IPS DF 6.9 (cell line): ENCODE measurements at regions not wholly inside any gene's neighbourhood (a gene's known extent, or its start where the extent isn't known, plus 50 kb on each side); places are given as distances from the start of the nearest gene placed in this dataset.

Source experiments
- DNase-seq: peaks from one replicate; pipeline ENCODE4 v3.0.0-alpha.2; 2013; ENCODE audit warnings: low read depth, low spot score
- H3K27ac ChIP-seq: one replicate; pipeline ENCODE4 v1.5.1; 2013; ENCODE audit warnings: low read length, control low read depth
- H3K27me3 ChIP-seq: 2 replicates; pipeline ENCODE4 v1.6.1; 2013; ENCODE audit warnings: mild to moderate bottlenecking, low read length; ENCODE audit not compliant: control insufficient read depth, insufficient read depth
- H3K36me3 ChIP-seq: 2 replicates; pipeline ENCODE4 v1.6.1; 2013; ENCODE audit warnings: low read length; ENCODE audit not compliant: control insufficient read depth, insufficient read depth
- H3K4me1 ChIP-seq: 2 replicates; pipeline ENCODE4 v1.6.1; 2013; ENCODE audit warnings: low read length; ENCODE audit not compliant: control insufficient read depth, insufficient read depth
- H3K4me3 ChIP-seq: 2 replicates; pipeline ENCODE4 v1.5.1; 2013; ENCODE audit warnings: mild to moderate bottlenecking, low read length
- H3K9me3 ChIP-seq: 2 replicates; pipeline ENCODE4 v1.6.1; 2013; ENCODE audit warnings: low read length, inconsistent platforms; ENCODE audit not compliant: control insufficient read depth, insufficient read depth
- WGBS: extraction: QIAGEN DNeasy Blood & Tissue Kit; methylation state at CpG from one replicate; pipeline ENCODE4 v1.1.7; 2013; ENCODE audit warnings: mixed read lengths, missing lambda C conversion rate; ENCODE audit not compliant: insufficient read length, insufficient coverage; 5-methylcytosine and 5-hydroxymethylcytosine counted together

- Histone ChIP-seq H3K9me3 (no peaks in the 10 kb centered on the region), H3K27me3 (no peaks in the 10 kb centered on the region), H3K4me1 (peaks cover 5% of the 10 kb centered on the region; the same call in 1 of the 2 replicates), H3K36me3 (no peaks in the 10 kb centered on the region), H3K4me3 (no peak overlapping the region), H3K27ac (no peak overlapping the region)
- no CpG with 5 or more reads among the region's 6 CpGs for WGBS
- DNase-seq, result no peak
Observed at GRCh38 chr2:221715523-221716247, 143.6 kb upstream of the EPHA4 start.

- H3K27ac ChIP-seq, result no peak overlapping the region
- H3K4me1 ChIP-seq, result peaks cover 3% of the 10 kb centered on the region; the same call in 1 of the 2 replicates
- H3K4me3 ChIP-seq, result no peak overlapping the region
- no peaks in the 10 kb centered on the region for H3K27me3 ChIP-seq
- WGBS, result no CpG with 5 or more reads among the region's 3 CpGs
- H3K36me3 ChIP-seq, result no peaks in the 10 kb centered on the region
- no peaks in the 10 kb centered on the region for H3K9me3 ChIP-seq
- DNase-seq, result no peak
Observed at GRCh38 chr2:221710744-221711143, 138.6 kb upstream of the EPHA4 start.

DNA sequence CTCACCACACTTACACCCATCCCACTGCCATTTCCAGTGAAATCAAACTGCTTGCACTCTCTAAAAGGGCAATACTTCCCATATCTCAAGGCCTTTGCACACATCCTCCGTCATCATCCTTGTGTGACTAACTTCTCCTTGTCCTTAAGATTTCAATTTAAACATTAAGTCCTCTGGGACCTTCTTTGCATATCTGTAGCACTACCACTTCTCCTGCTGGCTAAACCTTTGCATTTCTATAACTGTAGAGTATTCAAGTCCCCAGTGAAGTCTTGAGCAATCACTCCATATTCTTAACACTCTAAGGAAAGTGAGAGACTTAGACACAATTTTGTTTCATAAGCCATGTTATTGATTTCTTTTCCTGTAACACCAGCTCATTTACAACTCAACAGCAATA lies 136.8 kb upstream of the EPHA4 start:
- WGBS, result no CpG with 5 or more reads among the region's 1 CpG
- no peak for DNase-seq
- H3K4me3 ChIP-seq, result no peak overlapping the region
- H3K9me3 ChIP-seq, result no peaks in the 10 kb centered on the region
- no peaks in the 10 kb centered on the region for H3K36me3 ChIP-seq
- H3K27ac ChIP-seq, result no peak overlapping the region
- H3K27me3 ChIP-seq, result no peaks in the 10 kb centered on the region
- H3K4me1 ChIP-seq, result peaks cover 6% of the 10 kb centered on the region

GRCh38 chr2:221705185-221705877 lies 133.2 kb upstream of the EPHA4 start:
- peaks cover 4% of the 10 kb centered on the region for H3K4me1 ChIP-seq
- no peak overlapping the region for H3K27ac ChIP-seq
- no CpG with 5 or more reads among the region's 6 CpGs for WGBS
- no peaks in the 10 kb centered on the region for H3K27me3 ChIP-seq
- H3K4me3 ChIP-seq, result no peak overlapping the region
- no peak for DNase-seq
- H3K36me3 ChIP-seq, result no peaks in the 10 kb centered on the region
- H3K9me3 ChIP-seq, result no peaks in the 10 kb centered on the region

GRCh38 chr2:221704442-221704841 lies 132.3 kb upstream of the EPHA4 start:
- WGBS, result no CpG with 5 or more reads among the region's 8 CpGs
- H3K4me3 ChIP-seq, result no peak overlapping the region

GRCh38 chr2:221693365-221693764 lies 121.3 kb upstream of the EPHA4 start:
- no peaks in the 10 kb centered on the region for H3K4me1 ChIP-seq
- H3K4me3 ChIP-seq, result no peak overlapping the region
- H3K27ac ChIP-seq, result no peak overlapping the region
- WGBS, result no CpG with 5 or more reads among the region's 2 CpGs
- H3K27me3 ChIP-seq, result no peaks in the 10 kb centered on the region
- H3K9me3 ChIP-seq, result no peaks in the 10 kb centered on the region
- H3K36me3 ChIP-seq, result no peaks in the 10 kb centered on the region
- no peak for DNase-seq

More at GRCh38 chr2:221704442-221704841, 132.3 kb upstream of the EPHA4 start:
- Histone ChIP-seq H3K27ac (no peak overlapping the region), H3K9me3 (no peaks in the 10 kb centered on the region), H3K4me1 (peaks cover 4% of the 10 kb centered on the region), H3K27me3 (no peaks in the 10 kb centered on the region), H3K36me3 (no peaks in the 10 kb centered on the region)
- no peak for DNase-seq

DNA sequence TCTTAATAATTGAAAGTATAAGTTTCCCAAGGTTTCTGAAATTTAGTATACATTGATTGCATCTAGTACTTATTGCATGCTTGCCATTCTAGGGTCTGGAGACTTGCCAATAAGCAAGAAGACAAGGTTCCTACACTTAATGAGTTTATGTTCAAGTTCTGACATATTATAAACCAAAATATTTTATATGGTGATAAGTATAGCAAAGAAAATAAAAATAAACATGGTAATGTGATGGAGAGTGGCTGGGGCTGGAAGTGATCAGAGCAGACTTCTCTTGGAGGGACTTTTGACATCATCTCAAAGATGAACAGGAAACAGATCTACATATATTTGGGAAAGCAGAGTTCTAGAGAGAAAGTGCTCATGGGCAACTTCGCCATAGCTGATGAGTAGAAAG lies 119.5 kb upstream of the EPHA4 start:
- WGBS, result no CpG with 5 or more reads among the region's 1 CpG
- Histone ChIP-seq H3K27ac (no peak overlapping the region), H3K4me1 (no peaks in the 10 kb centered on the region), H3K9me3 (no peaks in the 10 kb centered on the region), H3K36me3 (no peaks in the 10 kb centered on the region), H3K4me3 (no peak overlapping the region), H3K27me3 (no peaks in the 10 kb centered on the region)
- DNase-seq, result no peak

- WGBS, result 100% methylated on average over 1 of the region's 7 CpGs
- Histone ChIP-seq H3K9me3 (no peaks in the 10 kb centered on the region), H3K4me1 (no peaks in the 10 kb centered on the region), H3K27ac (no peak overlapping the region), H3K27me3 (no peaks in the 10 kb centered on the region), H3K4me3 (no peak overlapping the region), H3K36me3 (no peaks in the 10 kb centered on the region)
- DNase-seq, result no peak
Observed at GRCh38 chr2:221689140-221689539, 117.0 kb upstream of the EPHA4 start.

DNA sequence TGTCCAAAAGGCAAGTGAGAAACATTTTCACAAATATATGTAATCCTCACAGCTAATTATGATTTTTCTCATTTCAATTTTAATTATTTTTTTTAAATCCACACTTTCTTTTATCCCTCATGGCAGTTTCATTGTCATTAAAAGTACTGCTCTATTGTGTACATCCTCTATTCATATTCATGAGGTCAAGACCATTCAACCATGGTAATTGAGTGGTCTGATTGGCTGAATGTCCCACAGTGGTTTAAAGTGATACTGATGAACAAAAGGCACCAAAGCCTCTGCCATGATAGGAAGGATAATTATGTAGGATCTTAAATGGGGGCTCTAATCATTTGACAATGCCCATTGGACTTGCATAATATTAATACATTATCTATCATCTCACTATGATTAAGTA lies 108.4 kb upstream of the EPHA4 start:
- H3K9me3 ChIP-seq, result no peaks in the 10 kb centered on the region
- H3K27ac ChIP-seq, result no peak overlapping the region
- H3K27me3 ChIP-seq, result no peaks in the 10 kb centered on the region
- H3K4me1 ChIP-seq, result peaks cover 4% of the 10 kb centered on the region; the same call in 1 of the 2 replicates
- H3K4me3 ChIP-seq, result no peak overlapping the region
- H3K36me3 ChIP-seq, result no peaks in the 10 kb centered on the region
- DNase-seq, result no peak

DNA sequence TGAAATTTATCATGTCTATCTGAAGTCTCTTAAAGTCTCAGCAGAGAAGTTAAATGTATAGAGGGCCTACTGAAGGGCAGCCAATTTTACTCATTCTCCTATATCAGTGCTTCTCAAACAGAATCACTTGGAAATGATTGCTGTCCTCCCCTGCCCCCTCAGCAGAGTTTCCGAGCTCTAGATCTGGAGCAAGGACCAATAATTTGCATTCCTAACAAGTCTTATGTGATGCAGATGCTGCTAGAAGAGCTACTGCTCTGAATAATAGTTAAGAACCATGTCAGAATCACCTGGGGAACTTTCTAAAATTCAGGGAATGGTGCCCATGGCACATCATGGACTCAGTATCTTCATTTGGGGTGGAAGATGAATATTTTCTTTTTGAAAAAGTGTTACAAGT lies 105.6 kb upstream of the EPHA4 start:
- Histone ChIP-seq H3K9me3 (no peaks in the 10 kb centered on the region), H3K27me3 (no peaks in the 10 kb centered on the region), H3K27ac (no peak overlapping the region), H3K4me1 (peaks cover 4% of the 10 kb centered on the region; the same call in 1 of the 2 replicates), H3K4me3 (no peak overlapping the region), H3K36me3 (no peaks in the 10 kb centered on the region)
- no CpG with 5 or more reads among the region's 1 CpG for WGBS
- DNase-seq, result no peak
